GM12878 (cell line): ENCODE measurements at regions not wholly inside any gene's neighbourhood (a gene's known extent, or its start where the extent isn't known, plus 50 kb on each side); places are given as distances from the start of the nearest gene placed in this dataset.

Source experiments
- ATAC-seq: fragments of 200-7000 bp; cut with Tn5 transposase; 3 replicates; pipeline ENCODE4 v1.9.1; 2020; ENCODE audit warnings: mild to moderate bottlenecking, moderate library complexity
- BruUV-seq: library from RNA; stranded (reverse); fragments of 400-500 nt; replicated peaks from 2 replicates; lab custom pipeline; 2021; lab: Mats Ljungman, UMichigan
- CTCF ChIA-PET: fragments of 300-600 bp; sonication (Branson Sonifier 250); formaldehyde crosslinking; extraction: SDS; loops from one replicate; lab custom pipeline; 2021; ENCODE audit warnings: inconsistent platforms; lab: Yijun Ruan, JAX
- POLR2A ChIA-PET: fragments of 350-600 bp; formaldehyde crosslinking; extraction: SDS; loops from one replicate; lab custom pipeline; 2021; ENCODE audit warnings: inconsistent platforms; lab: Charles Lee
- RAD21 ChIA-PET: fragments of 300-600 bp; sonication (Branson Sonifier 250); formaldehyde crosslinking; loops from one replicate; lab custom pipeline; 2023; ENCODE audit warnings: antibody characterized with exemption; ENCODE audit not compliant: unreplicated experiment; lab: Charles Lee
- SMC1A ChIA-PET: fragments of 300-600 bp; sonication (Branson Sonifier 250); formaldehyde crosslinking; loops from one replicate; lab custom pipeline; 2023; ENCODE audit not compliant: unreplicated experiment, uncharacterized antibody; lab: Charles Lee
- DNase-seq: peaks from one replicate; pipeline ENCODE4 v3.0.0-alpha.2; 2011; ENCODE audit warnings: low read depth, low spot score
- FAIRE-seq: peaks from 3 replicates; lab custom pipeline; 2011; peaks lifted over from hg19 to GRCh38; lab: Jason Lieb, UNC
- H2AFZ ChIP-seq: 2 replicates; pipeline ENCODE4 v1.6.0; 2011; ENCODE audit warnings: low read depth, low read length, control low read depth; ENCODE audit not compliant: control insufficient read depth
- H3K27ac ChIP-seq: 2 replicates; pipeline ENCODE4 v1.5.1; 2011; ENCODE audit warnings: control low read depth; ENCODE audit not compliant: control insufficient read depth, insufficient read depth
- H3K27me3 ChIP-seq, 2 experiments: replicated peaks in 1 of 2; 2 replicates each; pipeline versions ENCODE4 v1.6.0 to v1.6.1; 2011; ENCODE audit warnings: low read length in 1 of 2; ENCODE audit not compliant: control insufficient read depth in 2 of 2, insufficient read depth in 2 of 2
- H3K36me3 ChIP-seq, 2 experiments: 2 replicates each; pipeline ENCODE4 v1.5.1; 2011; ENCODE audit warnings: low read length in 1 of 2; ENCODE audit not compliant: control insufficient read depth in 2 of 2, insufficient read depth in 2 of 2
- H3K4me1 ChIP-seq: 2 replicates; pipeline ENCODE4 v1.6.1; 2011; ENCODE audit warnings: mild to moderate bottlenecking, low read length, moderate library complexity, mixed read lengths; ENCODE audit not compliant: control insufficient read depth, insufficient read depth
- H3K4me2 ChIP-seq: 2 replicates; pipeline ENCODE4 v1.6.0; 2011; ENCODE audit warnings: control low read depth; ENCODE audit not compliant: control insufficient read depth, insufficient read depth
- H3K4me3 ChIP-seq: fragments of 200-600 bp; sonication (generic); 2 replicates; pipeline ENCODE4 v1.5.1; 2016
- H3K79me2 ChIP-seq: 2 replicates; pipeline ENCODE4 v1.6.0; 2011; ENCODE audit warnings: low read length; ENCODE audit not compliant: control insufficient read depth, insufficient read depth
- H3K9ac ChIP-seq: 2 replicates; pipeline ENCODE4 v1.8.0; 2011; ENCODE audit warnings: low read length, control low read depth, mixed read lengths; ENCODE audit not compliant: control insufficient read depth, insufficient read depth
- H3K9me3 ChIP-seq: replicated peaks from 3 replicates; pipeline ENCODE4 v1.5.1; 2011; ENCODE audit warnings: mild to moderate bottlenecking, low read length; ENCODE audit not compliant: control insufficient read depth, insufficient read depth
- H4K20me1 ChIP-seq: 2 replicates; pipeline ENCODE4 v1.6.0; 2011; ENCODE audit not compliant: control insufficient read depth, insufficient read depth
- ATF3 ChIP-seq: IDR thresholded peaks from 2 replicates; pipeline ENCODE4 v1.6.1; 2011; ENCODE audit warnings: low read depth, mild to moderate bottlenecking, low read length, moderate library complexity, borderline replicate concordance; ENCODE audit errors: extremely low read depth
- BACH1 ChIP-seq: fragments of 450-650 bp; IDR thresholded peaks from 2 replicates; pipeline ENCODE4 v1.6.1; 2017; ENCODE audit warnings: mild to moderate bottlenecking, borderline replicate concordance
- CBFB ChIP-seq: IDR thresholded peaks from 2 replicates; pipeline ENCODE4 v1.6.1; 2016; ENCODE audit warnings: antibody characterized with exemption, low read depth
- E2F4 ChIP-seq: IDR thresholded peaks from 2 replicates; pipeline ENCODE4 v1.6.1; 2012; ENCODE audit warnings: low read depth, low read length, improper control_type of control experiment
- EGR1 ChIP-seq, 2 experiments: IDR thresholded peaks; 1 replicate in 1 of 2; 2 replicates in 1 of 2; pipeline ENCODE4 v1.6.1; 2011 to 2012; ENCODE audit warnings: low read depth in 2 of 2, low read length in 2 of 2, borderline replicate concordance in 1 of 2, mild to moderate bottlenecking in 1 of 2, moderate library complexity in 1 of 2
- ELK1 ChIP-seq: IDR thresholded peaks from 2 replicates; pipeline ENCODE4 v1.6.1; 2012; ENCODE audit warnings: low read depth, low read length, improper control_type of control experiment
- IKZF1 ChIP-seq: fragments of 450-650 bp; conservative IDR thresholded peaks from 2 replicates; pipeline ENCODE4 v1.6.1; 2017; ENCODE audit warnings: antibody characterized with exemption, mild to moderate bottlenecking
- IRF5 ChIP-seq: fragments of 450-650 bp; IDR thresholded peaks from 2 replicates; pipeline ENCODE4 v1.6.1; 2017; ENCODE audit warnings: borderline replicate concordance
- MYC ChIP-seq: IDR thresholded peaks from 2 replicates; pipeline ENCODE4 v1.6.1; 2011; ENCODE audit warnings: mild to moderate bottlenecking, low read length, moderate library complexity, inconsistent platforms; ENCODE audit not compliant: insufficient read depth, insufficient replicate concordance, insufficient read length, severe bottlenecking
- NBN ChIP-seq: fragments of 450-650 bp; IDR thresholded peaks from 2 replicates; pipeline ENCODE4 v1.6.1; 2016
- NR2C1 ChIP-seq: fragments of 450-650 bp; IDR thresholded peaks from 2 replicates; pipeline ENCODE4 v1.6.1; 2017; ENCODE audit warnings: antibody characterized with exemption, mild to moderate bottlenecking, moderate library complexity
- WGBS: methylation state at CpG from one replicate; pipeline ENCODE4 v1.1.6; 2016; ENCODE audit warnings: low lambda C conversion rate; ENCODE audit not compliant: insufficient replicate concordance, insufficient coverage; ENCODE audit errors: missing lambda C conversion rate; 5-methylcytosine and 5-hydroxymethylcytosine counted together
- in situ Hi-C: fragments of 300-500 bp; cut with MboI; formaldehyde crosslinking; loops from 9 replicates; pipeline ENCODE4 v1.14.3; 2018; ENCODE audit warnings: mixed read lengths
- intact Hi-C: fragments of 100-400 bp; cut with micrococcal nuclease; formaldehyde crosslinking; loops from one replicate; pipeline ENCODE4 v1.14.2; 2022; ENCODE audit not compliant: unreplicated experiment

GRCh38 chr12:107444771-107445170 lies 240.8 kb upstream of the PWP1 start:
- Histone ChIP-seq H3K27ac (no peak overlapping the region), H3K4me1 (no peaks in the 10 kb centered on the region), H3K9me3 (no peaks in the 10 kb centered on the region; the same call in 2 of the 3 replicates), H2AFZ (no peak overlapping the region), H3K79me2 (no peaks in the 10 kb centered on the region), H3K36me3 (no peaks in the 10 kb centered on the region), H4K20me1 (no peaks in the 10 kb centered on the region), H3K27me3 (peaks cover 0 to 2% of the 10 kb centered on the region in 2 experiments; a peak in 1 of 4 replicates), H3K4me3 (no peak overlapping the region), H3K4me2 (no peak overlapping the region), H3K9ac (no peak overlapping the region)
- no peak for TF ChIP-seq IKZF1
- no peak for TF ChIP-seq NR2C1
- TF ChIP-seq ELK1 = no peak
- no peak for DNase-seq
- in situ Hi-C loops (no loop called here), intact Hi-C loops (no loop called here)
- 58% methylated on average over 10 of the region's 10 CpGs for WGBS
- ATAC-seq = no peak
- no TSS peak for BruUV-seq
- FAIRE-seq = no peak
- ChIA-PET RAD21 (no interaction called here), SMC1A (no interaction called here), CTCF (no interaction called here), POLR2A (no interaction called here)

- POLR2A ChIA-PET = no interaction called here
- SMC1A ChIA-PET = no interaction called here
- no peaks in the 10 kb centered on the region for H3K79me2 ChIP-seq
- no peaks in the 10 kb centered on the region for H3K4me1 ChIP-seq
- no peaks in the 10 kb centered on the region for H3K36me3 ChIP-seq
- no peak overlapping the region for H2AFZ ChIP-seq
- RAD21 ChIA-PET = no interaction called here
- ATAC-seq (no peak), FAIRE-seq (no peak), DNase-seq (no peak)
- no peak overlapping the region for H3K4me3 ChIP-seq
- in situ Hi-C loops = no loop called here
- H3K27ac ChIP-seq = no peak overlapping the region
- WGBS = 0% methylated on average over 3 of the region's 3 CpGs
- no peaks in the 10 kb centered on the region for H4K20me1 ChIP-seq
- no peak overlapping the region for H3K9ac ChIP-seq
- intact Hi-C loops = no loop called here
- no peak overlapping the region for H3K4me2 ChIP-seq
- no TSS peak for BruUV-seq
- H3K27me3 ChIP-seq = peaks cover 0 to 2% of the 10 kb centered on the region in 2 experiments; a peak in 2 of 4 replicates
- CTCF ChIA-PET = no interaction called here
- H3K9me3 ChIP-seq = no peaks in the 10 kb centered on the region
- TF ChIP-seq CBFB (no peak), IRF5 (no peak), EGR1 (IDR thresholded peaks at IDR 0.05; ENCODE audit: borderline replicate concordance in 1 of 2, low read depth in 2 of 2, low read length in 2 of 2) (no peak), E2F4 (no peak), NBN (no peak), ATF3 (no peak), BACH1 (no peak), MYC (no peak)
Measured at GRCh38 chr12:107446476-107446875, 239.1 kb upstream of the PWP1 start.
